Germinal center (tissue), 1 donor: ENCODE measurements at regions not wholly inside any gene's neighbourhood (a gene's known extent, or its start where the extent isn't known, plus 50 kb on each side); places are given as distances from the start of the nearest gene placed in this dataset.
"Not testable (repeated sequence)": the region's sequence is repeated elsewhere in the genome, so short reads cannot be mapped to it uniquely, and the experiment has no call there.

ENCODE experiments used
- DNase-seq: peaks from one replicate; pipeline ENCODE4 v3.0.0; 2012; ENCODE audit warnings: mixed read lengths, low spot score

DNA sequence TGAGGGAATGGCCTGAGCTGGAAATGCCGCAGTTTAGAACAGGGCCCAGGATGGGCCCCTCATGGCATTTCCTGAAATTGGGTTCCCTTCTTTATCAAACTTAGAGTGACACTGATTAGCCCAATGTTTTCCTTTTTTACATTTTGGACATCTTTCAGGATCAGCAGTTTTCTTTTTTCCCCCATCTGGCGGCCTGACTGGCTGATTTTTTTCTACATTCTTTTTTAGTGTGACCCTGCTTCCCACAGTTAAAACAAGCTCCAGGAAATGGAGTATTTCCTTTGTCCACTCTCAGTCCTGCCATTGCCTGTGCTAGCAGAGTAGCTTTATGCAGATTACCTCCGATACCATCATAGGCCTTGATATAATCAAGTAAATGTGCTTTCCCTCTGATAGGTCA is 185.8 kb upstream of the IGF1 start:
- not testable (repeated sequence) for DNase-seq

DNA sequence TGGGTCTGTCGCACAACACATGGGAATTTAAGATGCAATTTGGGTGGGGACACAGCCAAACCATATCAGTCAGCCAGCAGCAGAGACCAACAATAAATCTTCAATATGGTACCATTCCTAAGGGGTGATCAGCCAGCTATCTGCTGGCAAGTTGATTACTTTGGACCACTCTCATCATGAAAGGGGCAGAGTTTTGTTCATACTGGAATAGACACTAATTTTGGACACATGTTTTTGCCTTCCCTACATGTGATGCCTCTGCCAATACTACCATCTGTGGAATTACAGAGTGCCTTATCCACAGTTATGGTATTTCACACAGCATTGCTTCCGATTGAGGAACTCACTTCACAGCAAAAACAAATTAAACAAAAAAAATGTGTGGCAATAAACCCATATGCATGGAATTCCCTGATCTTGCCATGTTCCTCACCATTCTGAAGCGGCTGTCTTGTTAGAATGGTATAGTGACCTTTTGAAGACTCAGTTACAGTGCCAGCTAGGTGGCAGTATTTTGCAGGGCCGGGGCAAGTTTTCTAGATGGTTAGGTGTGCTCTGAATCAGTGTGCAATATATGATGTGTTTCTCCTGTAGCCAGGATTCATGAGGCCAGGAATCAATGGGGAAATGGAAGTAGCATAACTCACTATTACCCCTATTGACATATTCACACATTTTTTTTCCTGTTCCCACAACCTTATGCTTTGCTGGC is 179.0 kb upstream of the IGF1 start:
- no peak for DNase-seq

DNA sequence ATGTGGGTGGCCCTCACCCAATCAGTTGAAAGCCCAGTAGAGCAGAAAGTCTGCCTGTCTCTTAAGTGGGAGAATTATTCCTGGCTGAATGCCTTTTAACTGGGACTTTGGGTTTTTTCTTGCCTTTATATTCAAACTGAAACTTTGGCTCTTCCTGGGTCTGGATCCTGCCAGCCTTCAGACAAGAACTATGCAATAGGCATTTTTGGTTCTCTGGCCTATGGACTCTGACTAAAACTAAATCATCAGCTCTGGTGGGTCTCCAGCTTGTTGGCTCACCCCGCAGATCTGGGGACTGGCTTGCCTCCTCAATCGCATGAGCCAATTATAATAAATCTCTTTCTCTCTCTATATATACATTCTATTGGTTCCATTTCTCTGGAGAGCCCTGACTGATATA is 173.0 kb upstream of the IGF1 start:
- DNase-seq, result no peak

- no peak for DNase-seq
These were observed 172.4 kb upstream of the IGF1 start for GRCh38 chr12:102652645-102653313.

GRCh38 chr12:102645968-102646367 is 165.6 kb upstream of the IGF1 start:
- no peak for DNase-seq

DNA sequence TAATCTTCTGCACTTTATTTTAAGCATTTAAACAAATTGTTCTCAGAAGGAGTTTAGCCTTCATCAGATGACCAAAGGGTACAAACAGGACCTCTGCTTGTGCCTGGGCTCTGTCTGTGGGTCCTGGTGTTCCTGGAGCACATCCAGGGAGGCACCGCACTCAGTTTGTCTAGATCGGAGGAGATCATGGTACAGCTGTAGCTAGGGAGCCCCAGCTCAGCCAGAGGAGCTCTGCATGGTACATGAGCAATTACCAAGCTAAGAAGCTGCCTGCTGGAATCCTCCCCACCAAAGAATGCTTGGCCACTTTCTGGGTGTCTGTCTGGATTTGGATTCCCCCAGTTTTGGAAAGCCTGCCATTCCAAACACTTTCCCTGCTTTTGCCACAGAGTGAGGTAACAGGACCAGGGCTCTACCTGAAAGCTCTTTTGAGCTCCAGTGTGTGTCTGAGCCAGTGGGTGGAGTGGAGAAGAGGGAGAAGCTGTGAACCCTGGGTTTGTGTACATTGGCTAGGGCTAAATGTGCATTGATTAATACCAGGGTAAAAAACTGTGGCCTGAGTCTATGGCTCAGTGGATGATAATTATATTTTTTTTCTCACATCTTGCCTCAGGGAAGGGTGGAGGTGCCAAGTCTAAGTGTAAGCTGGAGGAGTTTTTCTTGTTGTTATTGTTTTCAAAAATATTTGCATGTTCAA is 163.7 kb upstream of the IGF1 start:
- no peak for DNase-seq

- no peak for DNase-seq
These were observed 161.8 kb upstream of the IGF1 start for GRCh38 chr12:102642199-102642598.

GRCh38 chr12:102640658-102641057 is 160.3 kb upstream of the IGF1 start:
- DNase-seq, result not testable (repeated sequence)

DNA sequence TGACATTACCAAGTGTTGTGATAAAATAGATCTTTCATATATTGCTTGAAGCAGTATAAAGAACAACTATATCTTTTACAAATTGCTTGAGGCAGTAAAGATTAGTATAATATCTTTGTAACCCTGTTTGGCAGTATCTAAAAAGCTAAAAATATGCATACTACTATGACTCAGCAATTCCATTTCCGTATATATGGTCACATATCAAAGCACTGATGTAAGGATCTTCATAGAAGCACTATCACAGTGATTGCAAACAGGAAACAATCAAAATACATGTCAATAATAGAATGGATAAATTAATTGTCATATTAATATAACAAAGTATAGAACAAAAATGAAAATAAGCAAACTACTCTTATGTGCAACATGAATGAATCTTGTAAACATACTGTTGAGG is 158.4 kb upstream of the IGF1 start:
- no peak for DNase-seq

DNA sequence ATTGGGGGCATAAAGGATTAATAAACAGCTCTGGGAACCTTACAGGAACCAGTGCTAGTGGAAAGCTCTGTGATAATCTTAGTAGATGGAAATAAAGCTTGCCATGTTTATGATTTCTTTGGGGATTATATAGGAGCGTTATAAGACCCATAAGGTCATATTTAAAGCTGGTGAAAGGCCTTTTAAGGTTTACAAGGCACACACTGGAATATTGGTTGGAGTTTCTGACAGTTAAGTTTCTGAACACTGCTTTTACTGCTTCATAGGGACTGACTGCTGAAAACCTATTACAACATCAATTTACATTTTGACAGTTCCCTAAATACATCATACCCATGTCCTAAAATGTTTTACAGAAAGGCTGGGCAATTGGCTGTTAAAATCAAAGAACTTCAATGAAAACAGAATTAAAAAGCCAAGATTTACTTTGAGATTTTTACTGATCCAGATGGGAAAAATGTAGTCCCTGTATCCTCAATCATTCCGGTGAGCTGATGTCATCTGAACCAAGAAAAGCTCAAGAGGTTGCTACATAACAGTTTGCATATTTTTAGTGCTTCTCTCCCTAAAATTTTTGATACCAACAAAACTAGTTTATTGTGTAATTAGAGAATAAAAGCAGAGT is 153.7 kb upstream of the IGF1 start:
- DNase-seq, result no peak

- no peak for DNase-seq
These were observed 150.9 kb upstream of the IGF1 start for GRCh38 chr12:102631274-102631673.

DNA sequence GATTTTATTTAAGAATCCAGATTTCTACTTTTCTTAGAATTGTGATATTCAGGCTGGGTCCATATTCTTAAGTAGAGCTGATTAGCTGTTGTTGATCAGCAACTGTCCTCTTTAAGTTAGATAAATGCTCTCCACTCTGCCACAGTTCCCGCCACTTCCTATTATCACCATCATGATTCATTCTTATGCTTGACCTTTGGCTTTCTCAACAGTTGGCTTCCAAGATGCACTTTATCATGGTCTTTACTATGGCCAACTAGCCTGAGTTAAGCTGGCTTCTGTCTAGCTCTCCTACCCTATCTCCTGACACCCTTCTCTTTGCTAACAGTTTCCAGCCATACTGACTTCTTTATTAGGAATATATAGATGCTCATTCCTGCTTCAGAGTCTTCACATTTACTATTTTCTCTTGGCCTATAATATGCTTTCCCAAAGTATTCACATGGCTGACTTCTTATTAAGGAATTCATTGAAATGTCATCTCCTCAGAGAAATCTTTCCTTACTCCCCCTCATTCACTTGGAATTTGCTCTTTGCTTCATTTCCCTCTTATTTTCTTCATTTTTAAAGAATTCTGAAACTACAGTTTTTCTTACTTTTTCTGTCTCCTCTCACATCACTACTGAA is 149.0 kb upstream of the IGF1 start:
- no peak for DNase-seq

DNA sequence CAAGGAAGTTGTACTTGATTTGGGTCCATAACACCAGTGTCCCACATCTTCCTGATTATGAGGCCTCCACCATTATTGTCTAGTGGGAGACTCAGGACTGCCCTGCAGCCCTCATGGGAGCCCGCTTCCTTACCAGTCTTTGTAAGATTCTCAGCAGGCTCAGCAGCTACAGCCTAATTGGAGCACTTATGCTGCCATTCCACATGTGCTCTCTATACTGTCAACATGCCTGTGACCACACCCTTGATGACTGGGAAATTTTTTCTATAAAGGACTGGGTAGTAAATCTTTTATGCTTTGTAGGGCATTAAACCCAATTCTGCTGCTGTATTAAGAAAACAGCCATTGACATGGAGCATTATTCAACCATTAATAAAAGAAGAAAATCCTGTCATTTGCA is 145.5 kb upstream of the IGF1 start:
- no peak for DNase-seq

DNA sequence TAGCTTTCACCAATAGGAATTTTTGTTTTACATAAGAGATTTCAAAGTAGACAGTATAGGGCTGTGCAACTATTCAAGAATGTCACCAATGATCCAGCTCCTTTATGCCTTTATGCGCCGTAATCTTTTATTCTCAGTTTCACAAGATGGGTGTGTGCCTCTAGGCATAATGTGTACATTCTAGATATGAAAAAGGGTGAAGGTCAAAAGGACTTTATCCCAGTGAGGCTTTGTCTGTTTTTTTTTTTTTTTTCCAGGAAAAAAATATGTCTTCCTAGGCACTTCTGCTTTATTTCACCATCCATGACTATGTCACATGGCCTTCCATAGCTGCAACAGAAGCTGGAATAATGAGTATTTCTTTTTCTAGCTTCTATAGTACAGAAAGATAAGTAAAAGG is 142.3 kb upstream of the IGF1 start:
- no peak for DNase-seq

GRCh38 chr12:102618197-102618877 is 138.0 kb upstream of the IGF1 start:
- no peak for DNase-seq

GRCh38 chr12:102616692-102617091 is 136.3 kb upstream of the IGF1 start:
- DNase-seq, result no peak

DNA sequence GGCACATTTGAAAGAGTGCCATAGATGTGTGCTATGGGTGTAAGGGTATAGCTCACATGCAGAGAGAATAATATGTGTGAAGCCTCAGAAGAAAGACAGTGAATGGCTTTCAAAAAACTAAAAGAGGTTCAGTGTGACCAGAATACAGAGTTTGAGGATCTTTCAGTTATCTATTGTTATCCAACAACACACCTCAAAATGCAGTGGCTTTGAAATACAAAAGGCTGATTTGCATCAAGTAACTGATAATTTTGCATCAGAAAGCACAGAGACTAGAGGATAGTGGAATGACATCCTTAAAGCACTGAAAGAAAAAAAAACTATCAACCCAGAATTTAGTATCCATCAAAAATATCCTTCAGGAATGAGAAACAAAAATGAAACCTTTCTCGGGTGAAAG is 131.6 kb upstream of the IGF1 start:
- DNase-seq, result no peak

GRCh38 chr12:102609996-102610395 is 129.6 kb upstream of the IGF1 start:
- DNase-seq, result no peak

- DNase-seq, result no peak
These were observed 122.7 kb upstream of the IGF1 start for GRCh38 chr12:102603021-102603420.

- DNase-seq, result no peak
These were observed 122.2 kb upstream of the IGF1 start for GRCh38 chr12:102602521-102602920.

DNA sequence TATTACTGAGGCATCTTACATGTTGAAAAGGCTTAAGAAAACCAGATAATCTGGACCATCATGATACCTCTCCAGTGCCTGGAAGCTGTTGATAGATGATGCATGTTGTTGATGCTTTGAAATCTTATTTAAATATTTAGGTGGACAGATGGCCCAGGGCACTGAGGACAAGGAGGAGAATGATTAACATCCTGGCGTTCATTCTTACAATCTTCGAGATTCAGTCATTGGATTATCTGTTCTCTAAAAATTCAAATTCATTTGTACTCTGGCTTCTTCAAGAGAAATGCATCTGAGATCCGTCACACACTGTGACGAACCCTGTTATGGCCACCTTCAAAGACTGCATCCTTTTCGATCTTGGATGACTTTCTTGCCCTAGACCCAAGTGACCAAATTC is 121.3 kb upstream of the IGF1 start:
- DNase-seq, result no peak

DNA sequence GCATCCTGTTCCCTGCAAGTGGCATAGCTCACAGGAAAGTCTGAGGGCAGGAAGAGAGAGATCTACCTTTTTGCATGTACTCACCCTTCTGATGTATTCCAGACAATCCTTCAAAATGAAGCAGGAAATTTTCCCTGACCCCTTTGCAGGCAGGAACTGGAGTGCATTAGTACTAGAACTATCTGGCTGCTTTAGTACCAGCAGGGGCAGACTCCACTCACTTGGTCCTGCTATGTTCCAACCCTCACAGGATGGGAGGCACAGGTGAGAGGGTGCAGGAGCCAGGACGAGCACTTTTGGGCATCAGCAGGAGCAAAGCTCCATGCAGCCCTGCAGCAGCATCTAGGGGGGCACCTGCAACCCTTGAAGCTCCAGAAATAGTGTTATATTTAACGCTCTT is 116.3 kb upstream of the IGF1 start:
- DNase-seq, result no peak
